ENCODE measurements at regions not wholly inside any gene's neighbourhood (a gene's known extent, or its start where the extent isn't known, plus 50 kb on each side); places are given as distances from the start of the nearest gene placed in this dataset.

GRCh38 chr3:117084739-117085270 lies 375.2 kb downstream of the TUSC7 start:
- DNase-seq: no peak
- H3K36me3 Mint-ChIP-seq (ENCODE audit: low read depth): no peaks in the 10 kb centered on the region
- TF ChIP-seq CTCF (IDR thresholded peaks at IDR 0.05): no peak
- no peaks in the 10 kb centered on the region for H3K9me3 Mint-ChIP-seq
- no peaks in the 10 kb centered on the region for H3K27me3 Mint-ChIP-seq (ENCODE audit: low read depth, poor library complexity)
- no peaks in the 10 kb centered on the region for H3K4me1 Mint-ChIP-seq
- no peak overlapping the region for H3K4me3 Mint-ChIP-seq
- H3K27ac Mint-ChIP-seq: no peak overlapping the region

- no peaks in the 10 kb centered on the region for H3K36me3 Mint-ChIP-seq (ENCODE audit: low read depth)
- no peak overlapping the region for H3K4me3 Mint-ChIP-seq
- TF ChIP-seq CTCF (IDR thresholded peaks at IDR 0.05): no peak
- no peaks in the 10 kb centered on the region for H3K27me3 Mint-ChIP-seq (ENCODE audit: low read depth, poor library complexity)
- H3K9me3 Mint-ChIP-seq: peaks cover 5% of the 10 kb centered on the region
- no peaks in the 10 kb centered on the region for H3K4me1 Mint-ChIP-seq
- H3K27ac Mint-ChIP-seq: no peak overlapping the region
- DNase-seq: no peak
Observed at GRCh38 chr3:117091676-117092075, 382.1 kb downstream of the TUSC7 start.

- no peak for TF ChIP-seq CTCF (IDR thresholded peaks at IDR 0.05)
- Mint-ChIP-seq H3K4me1 (no peaks in the 10 kb centered on the region), H3K36me3 (ENCODE audit: low read depth) (no peaks in the 10 kb centered on the region), H3K4me3 (no peak overlapping the region), H3K9me3 (peaks cover 6% of the 10 kb centered on the region), H3K27me3 (ENCODE audit: low read depth, poor library complexity) (no peaks in the 10 kb centered on the region), H3K27ac (no peak overlapping the region)
- DNase-seq: no peak
Observed at GRCh38 chr3:117096549-117096948, 387.0 kb downstream of the TUSC7 start.

GRCh38 chr3:117097351-117097750 lies 387.8 kb downstream of the TUSC7 start:
- peaks cover 6% of the 10 kb centered on the region for H3K9me3 Mint-ChIP-seq
- no peaks in the 10 kb centered on the region for H3K4me1 Mint-ChIP-seq
- no peak for TF ChIP-seq CTCF (IDR thresholded peaks at IDR 0.05)
- no peak overlapping the region for H3K27ac Mint-ChIP-seq
- no peaks in the 10 kb centered on the region for H3K36me3 Mint-ChIP-seq (ENCODE audit: low read depth)
- DNase-seq: no peak
- no peak overlapping the region for H3K4me3 Mint-ChIP-seq
- H3K27me3 Mint-ChIP-seq (ENCODE audit: low read depth, poor library complexity): no peaks in the 10 kb centered on the region

GRCh38 chr3:117101697-117102096 lies 392.1 kb downstream of the TUSC7 start:
- Mint-ChIP-seq H3K9me3 (peaks cover 13% of the 10 kb centered on the region), H3K27ac (no peak overlapping the region), H3K4me1 (no peaks in the 10 kb centered on the region), H3K27me3 (ENCODE audit: low read depth, poor library complexity) (no peaks in the 10 kb centered on the region), H3K4me3 (no peak overlapping the region), H3K36me3 (ENCODE audit: low read depth) (no peaks in the 10 kb centered on the region)
- DNase-seq: no peak
- no peak for TF ChIP-seq CTCF (IDR thresholded peaks at IDR 0.05)

- no peak for DNase-seq
- H3K36me3 Mint-ChIP-seq (ENCODE audit: low read depth): no peaks in the 10 kb centered on the region
- no peak overlapping the region for H3K4me3 Mint-ChIP-seq
- no peaks in the 10 kb centered on the region for H3K27me3 Mint-ChIP-seq (ENCODE audit: low read depth, poor library complexity)
- no peak overlapping the region for H3K27ac Mint-ChIP-seq
- TF ChIP-seq CTCF (IDR thresholded peaks at IDR 0.05): no peak
- peaks cover 13% of the 10 kb centered on the region for H3K9me3 Mint-ChIP-seq
- H3K4me1 Mint-ChIP-seq: no peaks in the 10 kb centered on the region
Observed at GRCh38 chr3:117102426-117102825, 392.8 kb downstream of the TUSC7 start.

Data from nephron progenitor cell (in vitro differentiated cells).